NT2/D1 (cell line): ENCODE measurements at regions not wholly inside any gene's neighbourhood (a gene's known extent, or its start where the extent isn't known, plus 50 kb on each side); places are given as distances from the start of the nearest gene placed in this dataset.

ENCODE experiments used
- DNase-seq: peaks from one replicate; pipeline ENCODE4 v3.0.0-alpha.2; 2011; ENCODE audit warnings: low read depth, low spot score
- H3K27me3 ChIP-seq: 2 replicates; pipeline ENCODE4 v1.6.0; 2011; ENCODE audit warnings: mild to moderate bottlenecking; ENCODE audit not compliant: insufficient read length, insufficient read depth
- H3K36me3 ChIP-seq: 2 replicates; pipeline ENCODE4 v1.6.1; 2011; ENCODE audit warnings: mild to moderate bottlenecking, low read length, mixed read lengths; ENCODE audit not compliant: insufficient read depth, insufficient read length
- H3K4me1 ChIP-seq: 2 replicates; pipeline ENCODE4 v1.5.1; 2011; ENCODE audit not compliant: insufficient read depth, insufficient read length
- H3K4me3 ChIP-seq: 2 replicates; pipeline ENCODE4 v1.5.1; 2011; ENCODE audit warnings: low read depth; ENCODE audit not compliant: insufficient read length
- H3K9ac ChIP-seq: 2 replicates; pipeline ENCODE4 v1.6.0; 2011; ENCODE audit warnings: low read depth; ENCODE audit not compliant: insufficient read length
- H3K9me3 ChIP-seq: 2 replicates; pipeline ENCODE4 v1.5.1; 2011; ENCODE audit warnings: mild to moderate bottlenecking, low read length; ENCODE audit not compliant: insufficient read depth
- SUZ12 ChIP-seq: IDR thresholded peaks from 2 replicates; pipeline ENCODE4 v1.6.1; 2011; ENCODE audit not compliant: insufficient read length, insufficient read depth; ENCODE audit errors: extremely low read depth
- YY1 ChIP-seq: IDR thresholded peaks from 2 replicates; pipeline ENCODE4 v1.6.1; 2011; ENCODE audit not compliant: insufficient read length, insufficient read depth
- ZNF274 ChIP-seq: IDR thresholded peaks from 2 replicates; pipeline ENCODE4 v1.6.1; 2011; ENCODE audit warnings: mild to moderate bottlenecking, low read depth, low read length

- no peak overlapping the region for H3K9ac ChIP-seq
- no peaks in the 10 kb centered on the region for H3K4me1 ChIP-seq
- DNase-seq: no peak
- H3K36me3 ChIP-seq: no peaks in the 10 kb centered on the region
- no peak overlapping the region for H3K4me3 ChIP-seq
- no peak for TF ChIP-seq ZNF274
- TF ChIP-seq SUZ12: no peak
- TF ChIP-seq YY1: no peak
- no peaks in the 10 kb centered on the region for H3K27me3 ChIP-seq
- H3K9me3 ChIP-seq: no peaks in the 10 kb centered on the region
These were observed 145.3 kb upstream of the STXBP5 start for GRCh38 chr6:147058786-147059385.

- no peak for DNase-seq
- H3K9ac ChIP-seq: no peak overlapping the region
- H3K4me3 ChIP-seq: no peak overlapping the region
- no peaks in the 10 kb centered on the region for H3K9me3 ChIP-seq
- TF ChIP-seq SUZ12: no peak
- TF ChIP-seq ZNF274: no peak
- H3K36me3 ChIP-seq: no peaks in the 10 kb centered on the region
- no peaks in the 10 kb centered on the region for H3K27me3 ChIP-seq
- no peaks in the 10 kb centered on the region for H3K4me1 ChIP-seq
These were observed 143.6 kb upstream of the STXBP5 start for GRCh38 chr6:147060636-147061035.

DNA sequence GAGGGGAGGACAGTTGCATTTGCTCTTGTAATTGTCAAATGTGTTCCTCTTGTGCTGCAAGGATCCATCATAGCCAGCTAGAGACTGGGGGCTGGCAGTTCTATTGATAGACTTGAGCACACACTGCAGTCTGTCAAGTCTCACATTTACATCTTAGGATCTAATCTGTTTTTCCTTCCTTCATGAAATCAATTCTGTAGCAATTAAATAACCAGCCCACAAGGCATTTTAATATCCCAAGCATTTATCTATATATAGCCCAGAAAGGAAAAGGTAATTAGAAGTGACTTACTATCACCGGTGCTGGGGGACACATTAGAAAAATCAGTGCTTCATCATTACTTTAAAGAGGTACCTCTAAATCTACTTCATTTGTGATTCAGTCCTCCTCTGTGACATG, 143.0 kb upstream of the STXBP5 start:
- no peaks in the 10 kb centered on the region for H3K36me3 ChIP-seq
- H3K27me3 ChIP-seq: no peaks in the 10 kb centered on the region
- DNase-seq: no peak
- no peaks in the 10 kb centered on the region for H3K4me1 ChIP-seq
- TF ChIP-seq ZNF274: no peak
- no peak for TF ChIP-seq SUZ12
- TF ChIP-seq YY1: no peak
- no peak overlapping the region for H3K4me3 ChIP-seq
- no peak overlapping the region for H3K9ac ChIP-seq
- no peaks in the 10 kb centered on the region for H3K9me3 ChIP-seq

- no peak for DNase-seq
These were observed 140.7 kb upstream of the STXBP5 start for GRCh38 chr6:147063469-147064031.

GRCh38 chr6:147065786-147066185, 138.4 kb upstream of the STXBP5 start:
- no peak overlapping the region for H3K4me3 ChIP-seq
- no peak for DNase-seq
- H3K9ac ChIP-seq: no peak overlapping the region
- TF ChIP-seq YY1 (no peak), SUZ12 (no peak), ZNF274 (no peak)
- H3K36me3 ChIP-seq: no peaks in the 10 kb centered on the region
- 0 out of 2 replicates have a peak, but pooled peaks cover 4% of the 10 kb centered on the region for H3K9me3 ChIP-seq
- H3K27me3 ChIP-seq: no peaks in the 10 kb centered on the region
- H3K4me1 ChIP-seq: no peaks in the 10 kb centered on the region

More at GRCh38 chr6:147063469-147064031, 140.7 kb upstream of the STXBP5 start:
- H3K36me3 ChIP-seq: no peaks in the 10 kb centered on the region
- H3K4me3 ChIP-seq: no peak overlapping the region
- no peaks in the 10 kb centered on the region for H3K4me1 ChIP-seq
- TF ChIP-seq ZNF274: no peak
- no peak for TF ChIP-seq YY1
- TF ChIP-seq SUZ12: no peak
- no peaks in the 10 kb centered on the region for H3K27me3 ChIP-seq
- H3K9me3 ChIP-seq: no peaks in the 10 kb centered on the region
- no peak overlapping the region for H3K9ac ChIP-seq

DNA sequence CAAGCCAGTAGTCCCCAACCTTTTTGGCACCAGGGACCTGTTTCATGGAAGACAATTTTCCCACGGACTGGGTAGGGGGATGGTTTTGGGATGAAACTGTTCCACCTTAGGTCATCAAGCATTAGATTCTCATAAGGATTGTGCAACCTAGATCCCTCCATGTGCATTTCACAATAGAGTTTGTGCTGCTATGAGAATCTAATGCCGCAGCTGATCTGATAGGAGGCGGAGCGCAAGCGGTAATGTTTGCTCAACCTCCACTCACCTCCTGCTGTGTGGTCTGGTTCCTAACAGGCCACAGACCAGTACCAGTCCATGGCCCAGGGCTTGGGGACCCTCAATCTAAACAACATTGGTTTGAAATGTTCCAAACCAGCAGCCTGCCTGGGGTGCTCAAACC, 137.0 kb upstream of the STXBP5 start:
- Histone ChIP-seq H3K27me3 (no peaks in the 10 kb centered on the region), H3K4me1 (no peaks in the 10 kb centered on the region), H3K4me3 (no peak overlapping the region), H3K9me3 (0 out of 2 replicates have a peak, but pooled peaks cover 4% of the 10 kb centered on the region), H3K36me3 (no peaks in the 10 kb centered on the region), H3K9ac (no peak overlapping the region)
- TF ChIP-seq SUZ12: no peak
- no peak for TF ChIP-seq YY1
- no peak for DNase-seq

DNA sequence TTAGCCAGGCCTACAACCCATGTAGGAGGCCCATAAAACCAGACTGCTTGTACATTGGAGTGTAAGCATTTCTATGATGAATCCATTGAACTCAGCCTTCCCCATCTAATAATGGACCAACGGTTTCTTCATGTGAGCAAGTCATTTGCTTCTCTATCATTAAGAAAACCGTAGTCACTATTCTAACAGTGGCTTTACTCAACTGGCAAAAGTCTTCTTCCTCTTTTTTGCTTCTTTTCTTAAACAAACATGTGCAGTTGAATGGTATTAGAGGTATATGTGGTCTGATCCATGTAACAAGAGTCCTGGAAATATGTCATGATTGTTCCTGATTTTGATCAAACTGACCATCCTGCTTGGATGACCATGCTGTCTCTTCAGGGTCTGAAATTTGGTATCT, 132.4 kb upstream of the STXBP5 start:
- Histone ChIP-seq H3K4me1 (no peaks in the 10 kb centered on the region), H3K4me3 (no peak overlapping the region), H3K27me3 (no peaks in the 10 kb centered on the region), H3K9ac (no peak overlapping the region), H3K36me3 (no peaks in the 10 kb centered on the region), H3K9me3 (0 out of 2 replicates have a peak, but pooled peaks cover 4% of the 10 kb centered on the region)
- no peak for DNase-seq
- TF ChIP-seq SUZ12: no peak
- TF ChIP-seq YY1: no peak
